Uterus (tissue), 2 donors: ENCODE measurements at regions not wholly inside any gene's neighbourhood (a gene's known extent, or its start where the extent isn't known, plus 50 kb on each side); places are given as distances from the start of the nearest gene placed in this dataset.

Source experiments
- POLR2A ChIP-seq, 2 donors: fragments of 450-650 bp; IDR thresholded peaks; one replicate each; pipeline ENCODE4 v1.6.1; 2016; ENCODE audit warnings: antibody characterized with exemption in 2 of 2, mild to moderate bottlenecking in 1 of 2, moderate library complexity in 1 of 2
- TF ChIP-seq, protein P1 (sequence below), 4 experiments: fragments of 200-600 bp in 2 of 4; fragments of 450-650 bp in 2 of 4; sonication (generic) in 2 of 4; IDR thresholded peaks; one replicate each; pipeline ENCODE4 v1.5.1; 2016 to 2019; ENCODE audit warnings: antibody characterized with exemption in 4 of 4, mild to moderate bottlenecking in 2 of 4, moderate library complexity in 1 of 4

- TF ChIP-seq POLR2A (IDR thresholded peaks at IDR 0.05): no peak
- TF ChIP-seq, protein P1, sequence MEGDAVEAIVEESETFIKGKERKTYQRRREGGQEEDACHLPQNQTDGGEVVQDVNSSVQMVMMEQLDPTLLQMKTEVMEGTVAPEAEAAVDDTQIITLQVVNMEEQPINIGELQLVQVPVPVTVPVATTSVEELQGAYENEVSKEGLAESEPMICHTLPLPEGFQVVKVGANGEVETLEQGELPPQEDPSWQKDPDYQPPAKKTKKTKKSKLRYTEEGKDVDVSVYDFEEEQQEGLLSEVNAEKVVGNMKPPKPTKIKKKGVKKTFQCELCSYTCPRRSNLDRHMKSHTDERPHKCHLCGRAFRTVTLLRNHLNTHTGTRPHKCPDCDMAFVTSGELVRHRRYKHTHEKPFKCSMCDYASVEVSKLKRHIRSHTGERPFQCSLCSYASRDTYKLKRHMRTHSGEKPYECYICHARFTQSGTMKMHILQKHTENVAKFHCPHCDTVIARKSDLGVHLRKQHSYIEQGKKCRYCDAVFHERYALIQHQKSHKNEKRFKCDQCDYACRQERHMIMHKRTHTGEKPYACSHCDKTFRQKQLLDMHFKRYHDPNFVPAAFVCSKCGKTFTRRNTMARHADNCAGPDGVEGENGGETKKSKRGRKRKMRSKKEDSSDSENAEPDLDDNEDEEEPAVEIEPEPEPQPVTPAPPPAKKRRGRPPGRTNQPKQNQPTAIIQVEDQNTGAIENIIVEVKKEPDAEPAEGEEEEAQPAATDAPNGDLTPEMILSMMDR (IDR thresholded peaks at IDR 0.05): no peak
Measured at GRCh38 chr9:28946648-28947047, 1373.4 kb upstream of the C9orf72 start.
